ENCODE measurements at regions not wholly inside any gene's neighbourhood (a gene's known extent, or its start where the extent isn't known, plus 50 kb on each side); places are given as distances from the start of the nearest gene placed in this dataset.

DNA sequence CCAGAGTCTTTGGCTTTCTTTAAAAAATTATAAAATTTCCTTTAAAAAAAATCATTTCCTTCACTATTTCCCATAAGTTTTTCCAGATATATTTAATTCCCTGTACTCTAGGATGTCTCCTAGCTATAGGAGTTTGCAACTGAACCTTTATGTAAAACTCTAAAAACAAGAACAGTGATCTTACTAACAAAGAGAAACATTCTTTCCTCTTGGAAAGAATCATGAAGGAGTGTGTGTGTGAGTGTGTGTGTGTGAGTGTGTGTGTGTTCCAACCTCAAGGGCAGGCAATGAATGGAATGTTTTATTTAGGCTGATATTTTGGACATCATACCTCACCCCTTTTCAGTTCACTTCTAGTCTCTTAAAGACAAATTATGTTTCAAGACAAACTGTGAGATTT lies 309.2 kb downstream of the CEMIP2 start:
- TF ChIP-seq SIN3A (IDR thresholded peaks at IDR 0.05; ENCODE audit: borderline replicate concordance, insufficient read depth, low read length) = no peak
- TF ChIP-seq FOXP2 (optimal IDR thresholded peaks at IDR 0.05; ENCODE audit: borderline replicate concordance, extremely low read depth, extremely low read length, insufficient read depth) = no peak
- TF ChIP-seq POLR2AphosphoS5 (IDR thresholded peaks at IDR 0.05; ENCODE audit: low read depth, low read length) = no peak
- TF ChIP-seq, protein P1, sequence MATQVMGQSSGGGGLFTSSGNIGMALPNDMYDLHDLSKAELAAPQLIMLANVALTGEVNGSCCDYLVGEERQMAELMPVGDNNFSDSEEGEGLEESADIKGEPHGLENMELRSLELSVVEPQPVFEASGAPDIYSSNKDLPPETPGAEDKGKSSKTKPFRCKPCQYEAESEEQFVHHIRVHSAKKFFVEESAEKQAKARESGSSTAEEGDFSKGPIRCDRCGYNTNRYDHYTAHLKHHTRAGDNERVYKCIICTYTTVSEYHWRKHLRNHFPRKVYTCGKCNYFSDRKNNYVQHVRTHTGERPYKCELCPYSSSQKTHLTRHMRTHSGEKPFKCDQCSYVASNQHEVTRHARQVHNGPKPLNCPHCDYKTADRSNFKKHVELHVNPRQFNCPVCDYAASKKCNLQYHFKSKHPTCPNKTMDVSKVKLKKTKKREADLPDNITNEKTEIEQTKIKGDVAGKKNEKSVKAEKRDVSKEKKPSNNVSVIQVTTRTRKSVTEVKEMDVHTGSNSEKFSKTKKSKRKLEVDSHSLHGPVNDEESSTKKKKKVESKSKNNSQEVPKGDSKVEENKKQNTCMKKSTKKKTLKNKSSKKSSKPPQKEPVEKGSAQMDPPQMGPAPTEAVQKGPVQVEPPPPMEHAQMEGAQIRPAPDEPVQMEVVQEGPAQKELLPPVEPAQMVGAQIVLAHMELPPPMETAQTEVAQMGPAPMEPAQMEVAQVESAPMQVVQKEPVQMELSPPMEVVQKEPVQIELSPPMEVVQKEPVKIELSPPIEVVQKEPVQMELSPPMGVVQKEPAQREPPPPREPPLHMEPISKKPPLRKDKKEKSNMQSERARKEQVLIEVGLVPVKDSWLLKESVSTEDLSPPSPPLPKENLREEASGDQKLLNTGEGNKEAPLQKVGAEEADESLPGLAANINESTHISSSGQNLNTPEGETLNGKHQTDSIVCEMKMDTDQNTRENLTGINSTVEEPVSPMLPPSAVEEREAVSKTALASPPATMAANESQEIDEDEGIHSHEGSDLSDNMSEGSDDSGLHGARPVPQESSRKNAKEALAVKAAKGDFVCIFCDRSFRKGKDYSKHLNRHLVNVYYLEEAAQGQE (IDR thresholded peaks at IDR 0.05; ENCODE audit: insufficient read depth in 1 of 2, low read depth in 2 of 2, low read length in 2 of 2) = no peak
- no peak for TF ChIP-seq TAF1 (IDR thresholded peaks at IDR 0.05; ENCODE audit: borderline replicate concordance, insufficient read depth, low read length)

DNA sequence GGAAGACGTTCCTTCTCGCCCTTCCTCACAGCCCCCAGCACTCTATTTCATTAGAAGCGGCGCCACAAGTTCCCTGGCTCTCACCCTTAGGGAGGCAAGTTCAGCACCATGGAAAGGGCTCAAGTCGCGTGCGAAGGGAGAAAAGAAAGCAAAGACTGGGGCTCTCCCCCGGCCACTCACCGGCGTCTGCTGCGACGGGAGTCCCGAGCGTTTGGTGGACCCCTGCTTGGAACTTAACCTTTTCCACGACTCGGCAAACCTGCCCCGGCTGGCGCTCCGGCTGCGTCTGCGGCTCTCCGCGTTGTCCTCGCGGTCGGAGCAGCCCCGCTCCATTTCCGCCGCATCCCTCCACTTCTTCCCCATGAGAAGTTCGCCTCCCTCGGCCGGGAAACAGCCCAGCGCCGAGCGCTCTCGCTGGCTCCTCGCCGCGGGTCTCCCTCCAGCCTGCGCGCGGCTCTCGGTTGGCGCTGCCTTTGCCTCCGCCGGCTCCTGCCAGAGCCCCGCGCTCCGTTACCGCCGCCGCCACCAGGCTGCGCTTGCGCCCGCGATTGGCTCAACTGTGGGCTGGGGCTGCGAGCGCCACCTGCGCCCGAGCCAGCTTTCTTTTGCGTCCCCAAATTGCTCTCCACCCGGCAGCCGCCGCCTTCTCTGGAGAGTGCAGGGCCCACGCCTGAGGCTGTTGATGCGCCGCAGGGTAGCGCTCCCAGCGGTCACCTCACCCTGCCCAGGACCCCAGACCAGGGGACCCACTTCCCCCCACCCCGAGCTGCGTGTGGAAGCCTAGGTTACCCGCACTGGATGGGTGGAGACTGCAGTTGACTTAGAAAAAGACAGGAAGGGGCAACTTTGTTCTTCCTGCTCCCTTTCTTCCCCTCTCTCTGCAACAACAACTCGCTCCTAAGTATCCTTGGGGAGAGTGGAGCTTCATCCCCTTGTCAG lies 321.6 kb downstream of the CEMIP2 start:
- no peak for TF ChIP-seq TAF1 (IDR thresholded peaks at IDR 0.05; ENCODE audit: borderline replicate concordance, insufficient read depth, low read length)
- TF ChIP-seq POLR2AphosphoS5 (IDR thresholded peaks at IDR 0.05; ENCODE audit: low read depth, low read length) = no peak
- 0 out of 2 replicates have a peak, but pooled peaks have one; percentile 41 for TF ChIP-seq SIN3A (IDR thresholded peaks at IDR 0.05; ENCODE audit: borderline replicate concordance, insufficient read depth, low read length)
- TF ChIP-seq, protein P1 (IDR thresholded peaks at IDR 0.05; ENCODE audit: insufficient read depth in 1 of 2, low read depth in 2 of 2, low read length in 2 of 2) = peak; percentile 85 to 94
- no peak for TF ChIP-seq FOXP2 (optimal IDR thresholded peaks at IDR 0.05; ENCODE audit: borderline replicate concordance, extremely low read depth, extremely low read length, insufficient read depth)

DNA sequence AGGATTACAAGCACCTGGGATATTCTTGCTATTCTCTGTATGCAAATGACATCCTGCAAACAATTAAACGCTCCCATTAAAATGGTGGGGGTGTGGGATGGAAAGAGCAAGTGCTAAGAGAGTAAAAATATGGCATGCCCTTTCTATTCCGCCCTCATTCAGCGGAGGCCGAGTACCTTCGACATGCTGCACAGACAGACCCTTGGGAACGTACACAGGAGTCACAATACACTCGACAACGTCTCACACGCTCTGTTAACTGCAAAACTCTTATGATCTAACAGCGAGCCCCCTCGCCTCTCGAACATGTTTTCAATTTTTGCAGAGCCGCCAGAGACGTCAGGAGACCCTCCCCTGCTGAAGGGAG lies 322.2 kb downstream of the CEMIP2 start:
- no peak for TF ChIP-seq SIN3A (IDR thresholded peaks at IDR 0.05; ENCODE audit: borderline replicate concordance, insufficient read depth, low read length)
- TF ChIP-seq TAF1 (IDR thresholded peaks at IDR 0.05; ENCODE audit: borderline replicate concordance, insufficient read depth, low read length) = no peak
- TF ChIP-seq POLR2AphosphoS5 (IDR thresholded peaks at IDR 0.05; ENCODE audit: low read depth, low read length) = no peak
- TF ChIP-seq FOXP2 (optimal IDR thresholded peaks at IDR 0.05; ENCODE audit: borderline replicate concordance, extremely low read depth, extremely low read length, insufficient read depth) = no peak
- TF ChIP-seq, protein P1 (IDR thresholded peaks at IDR 0.05; ENCODE audit: insufficient read depth in 1 of 2, low read depth in 2 of 2, low read length in 2 of 2) = no peak

DNA sequence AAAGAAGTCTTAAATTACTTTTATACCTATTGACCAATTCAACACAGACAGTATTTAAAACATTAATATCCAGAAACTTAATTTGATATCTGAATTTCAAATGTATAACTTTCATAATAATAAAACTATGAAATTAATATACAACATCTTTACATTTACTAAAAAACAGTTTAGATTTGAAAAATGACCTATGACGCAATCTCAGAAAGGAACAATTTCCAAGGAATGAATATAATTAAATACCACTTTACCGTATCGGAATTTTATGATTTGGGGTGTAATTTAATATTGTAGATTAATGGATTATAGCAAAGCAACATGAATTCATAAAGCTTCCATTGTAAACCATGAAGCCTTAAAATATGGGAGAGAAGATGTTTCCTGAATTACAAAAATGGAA lies 321.5 kb upstream of the TRPM3 start:
- TF ChIP-seq SIN3A (IDR thresholded peaks at IDR 0.05; ENCODE audit: borderline replicate concordance, insufficient read depth, low read length) = no peak
- TF ChIP-seq, protein P1 (IDR thresholded peaks at IDR 0.05; ENCODE audit: insufficient read depth in 1 of 2, low read depth in 2 of 2, low read length in 2 of 2) = no peak
- TF ChIP-seq POLR2AphosphoS5 (IDR thresholded peaks at IDR 0.05; ENCODE audit: low read depth, low read length) = no peak
- no peak for TF ChIP-seq FOXP2 (optimal IDR thresholded peaks at IDR 0.05; ENCODE audit: borderline replicate concordance, extremely low read depth, extremely low read length, insufficient read depth)
- TF ChIP-seq TAF1 (IDR thresholded peaks at IDR 0.05; ENCODE audit: borderline replicate concordance, insufficient read depth, low read length) = no peak

Data from PFSK-1 (cell line).